OCI-LY7 (cell line): ENCODE measurements at regions not wholly inside any gene's neighbourhood (a gene's known extent, or its start where the extent isn't known, plus 50 kb on each side); places are given as distances from the start of the nearest gene placed in this dataset.

ENCODE experiments used
- BruUV-seq: library from RNA; stranded (reverse); fragments of 400-500 nt; replicated peaks from 2 replicates; lab custom pipeline; 2021; lab: Mats Ljungman, UMichigan
- CTCF ChIA-PET: fragments of 300-600 bp; sonication (Branson Sonifier 250); formaldehyde crosslinking; loops from one replicate; lab custom pipeline; 2022; ENCODE audit warnings: antibody characterized with exemption; ENCODE audit not compliant: unreplicated experiment; lab: Charles Lee
- POLR2A ChIA-PET: fragments of 300-600 bp; sonication (Branson Sonifier 250); formaldehyde crosslinking; loops from one replicate; lab custom pipeline; 2022; ENCODE audit warnings: antibody characterized with exemption; lab: Charles Lee
- DNase-seq: peaks from one replicate; pipeline ENCODE4 v3.0.0-alpha.2; 2015; ENCODE audit warnings: low spot score
- H2AFZ ChIP-seq: fragments of 200-600 bp; sonication (generic), shearing (Covaris generic); 2 replicates; pipeline ENCODE4 v1.6.1; 2014; ENCODE audit warnings: mild to moderate bottlenecking, antibody characterized with exemption, low read length, moderate library complexity
- H3K27ac ChIP-seq: fragments of 200-600 bp; sonication (generic); 2 replicates; pipeline ENCODE4 v1.5.1; 2014; ENCODE audit warnings: mixed run types, low read depth, mild to moderate bottlenecking, moderate library complexity, low read length, inconsistent platforms; ENCODE audit not compliant: poor library complexity, severe bottlenecking
- H3K36me3 ChIP-seq: fragments of 200-600 bp; sonication (generic); 2 replicates; pipeline ENCODE4 v1.6.1; 2014; ENCODE audit warnings: mild to moderate bottlenecking, antibody characterized with exemption, low read length, moderate library complexity, mixed read lengths; ENCODE audit not compliant: insufficient read depth
- H3K4me1 ChIP-seq: fragments of 200-600 bp; sonication (generic); 2 replicates; pipeline ENCODE4 v1.5.1; 2014; ENCODE audit warnings: mild to moderate bottlenecking, low read length; ENCODE audit not compliant: insufficient read depth, poor library complexity, severe bottlenecking
- H3K4me2 ChIP-seq: fragments of 200-600 bp; sonication (generic); 2 replicates; pipeline ENCODE4 v1.6.1; 2014; ENCODE audit warnings: mild to moderate bottlenecking, low read length
- H3K4me3 ChIP-seq: fragments of 200-600 bp; sonication (generic); 2 replicates; pipeline ENCODE4 v1.5.1; 2014; ENCODE audit warnings: mild to moderate bottlenecking, low read depth, low read length; ENCODE audit not compliant: poor library complexity, severe bottlenecking
- H3K79me2 ChIP-seq: fragments of 200-600 bp; sonication (generic); 2 replicates; pipeline ENCODE4 v1.6.1; 2016; ENCODE audit warnings: low read depth, mild to moderate bottlenecking, low read length, moderate library complexity, mixed read lengths; ENCODE audit not compliant: insufficient read depth
- H3K9me2 ChIP-seq: fragments of 200-600 bp; sonication (generic); 2 replicates; pipeline ENCODE4 v1.6.1; 2016; ENCODE audit warnings: mild to moderate bottlenecking, low read length, mixed read lengths; ENCODE audit not compliant: insufficient read depth
- H3K9me3 ChIP-seq: fragments of 200-600 bp; sonication (generic); 2 replicates; pipeline ENCODE4 v1.6.1; 2014; ENCODE audit warnings: mild to moderate bottlenecking, mixed run types, low read length, mixed read lengths
- H4K20me1 ChIP-seq: fragments of 200-600 bp; sonication (generic); 2 replicates; pipeline ENCODE4 v1.6.1; 2014; ENCODE audit warnings: mild to moderate bottlenecking, antibody characterized with exemption, low read length, moderate library complexity, mixed read lengths; ENCODE audit not compliant: insufficient read depth
- EZH2phosphoT487 ChIP-seq: fragments of 200-600 bp; sonication (generic); IDR thresholded peaks from 2 replicates; pipeline ENCODE4 v1.6.1; 2018; ENCODE audit warnings: low read depth, borderline replicate concordance, mild to moderate bottlenecking, mixed run types, antibody characterized with exemption, low read length, moderate library complexity, mixed read lengths
- intact Hi-C: fragments of 100-400 bp; cut with micrococcal nuclease; formaldehyde crosslinking; loops from one replicate; pipeline ENCODE4 v1.10.0; 2022; ENCODE audit not compliant: unreplicated experiment
- TF ChIP-seq, protein P1 (sequence below): fragments of 200-600 bp; sonication (generic); conservative IDR thresholded peaks from 2 replicates; pipeline ENCODE4 v1.5.1; 2014; ENCODE audit warnings: mild to moderate bottlenecking, antibody characterized with exemption, low read length, moderate library complexity, mixed read lengths

DNA sequence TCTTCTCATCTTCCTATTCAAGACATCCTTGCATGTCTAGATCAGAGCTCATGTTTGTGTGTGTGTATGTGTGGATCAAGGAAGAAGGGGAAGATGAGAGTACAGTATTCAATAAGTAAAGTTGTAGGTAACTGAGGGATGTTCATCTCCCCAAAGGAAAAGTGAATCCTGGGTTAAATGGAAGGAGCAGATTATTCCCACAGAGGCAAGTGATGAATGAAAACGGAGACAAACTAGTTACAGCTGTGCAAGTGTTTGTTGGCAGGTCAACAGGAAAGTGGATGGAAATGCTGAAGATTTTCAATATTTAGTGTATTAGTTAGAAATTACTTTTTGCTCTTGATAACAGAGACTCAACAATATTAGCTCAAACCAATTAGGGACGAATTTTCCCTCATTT lies 84.2 kb upstream of the PDZRN3 start:
- intact Hi-C loops: no loop called here
- H3K79me2 ChIP-seq: no peaks in the 10 kb centered on the region
- no peaks in the 10 kb centered on the region for H4K20me1 ChIP-seq
- H3K4me3 ChIP-seq: no peak overlapping the region
- no peaks in the 10 kb centered on the region for H3K4me1 ChIP-seq
- no peaks in the 10 kb centered on the region for H3K9me3 ChIP-seq
- H3K27ac ChIP-seq: no peak overlapping the region
- H3K36me3 ChIP-seq: no peaks in the 10 kb centered on the region
- no peak for TF ChIP-seq EZH2phosphoT487
- TF ChIP-seq, protein P1, sequence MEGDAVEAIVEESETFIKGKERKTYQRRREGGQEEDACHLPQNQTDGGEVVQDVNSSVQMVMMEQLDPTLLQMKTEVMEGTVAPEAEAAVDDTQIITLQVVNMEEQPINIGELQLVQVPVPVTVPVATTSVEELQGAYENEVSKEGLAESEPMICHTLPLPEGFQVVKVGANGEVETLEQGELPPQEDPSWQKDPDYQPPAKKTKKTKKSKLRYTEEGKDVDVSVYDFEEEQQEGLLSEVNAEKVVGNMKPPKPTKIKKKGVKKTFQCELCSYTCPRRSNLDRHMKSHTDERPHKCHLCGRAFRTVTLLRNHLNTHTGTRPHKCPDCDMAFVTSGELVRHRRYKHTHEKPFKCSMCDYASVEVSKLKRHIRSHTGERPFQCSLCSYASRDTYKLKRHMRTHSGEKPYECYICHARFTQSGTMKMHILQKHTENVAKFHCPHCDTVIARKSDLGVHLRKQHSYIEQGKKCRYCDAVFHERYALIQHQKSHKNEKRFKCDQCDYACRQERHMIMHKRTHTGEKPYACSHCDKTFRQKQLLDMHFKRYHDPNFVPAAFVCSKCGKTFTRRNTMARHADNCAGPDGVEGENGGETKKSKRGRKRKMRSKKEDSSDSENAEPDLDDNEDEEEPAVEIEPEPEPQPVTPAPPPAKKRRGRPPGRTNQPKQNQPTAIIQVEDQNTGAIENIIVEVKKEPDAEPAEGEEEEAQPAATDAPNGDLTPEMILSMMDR: no peak
- ChIA-PET CTCF (no interaction called here), POLR2A (interaction anchor here (1.4 kb wide), 1 partner anchor 9 kb away, joined by 4 read pairs; no protein-coding TSS in a partner anchor)
- no TSS peak for BruUV-seq
- no peak for DNase-seq
- no peaks in the 10 kb centered on the region for H3K9me2 ChIP-seq
- no peak overlapping the region for H3K4me2 ChIP-seq
- no peak overlapping the region for H2AFZ ChIP-seq

DNA sequence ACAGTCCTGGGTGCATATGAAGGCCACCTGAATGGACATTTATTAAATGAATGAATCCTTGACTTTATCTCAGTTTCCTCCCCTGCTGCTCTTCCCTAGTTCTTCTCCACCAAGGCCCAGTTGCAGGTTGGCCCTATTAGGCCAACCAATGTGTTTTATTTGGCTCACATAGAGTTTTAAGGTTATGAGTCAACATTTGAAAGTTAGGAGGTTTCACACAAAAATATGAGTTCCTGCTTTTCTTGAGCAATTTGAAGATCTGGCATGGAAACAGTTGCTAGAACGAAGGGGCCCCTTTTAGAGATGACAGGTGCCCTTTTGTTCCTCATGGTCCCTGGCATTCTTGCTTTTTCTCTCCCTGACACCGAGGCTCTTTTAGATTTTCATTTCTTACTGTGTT lies 83.0 kb upstream of the PDZRN3 start:
- intact Hi-C loops: no loop called here
- no peak overlapping the region for H2AFZ ChIP-seq
- H3K36me3 ChIP-seq: no peaks in the 10 kb centered on the region
- H3K4me1 ChIP-seq: no peaks in the 10 kb centered on the region
- no peaks in the 10 kb centered on the region for H3K79me2 ChIP-seq
- no peak overlapping the region for H3K4me3 ChIP-seq
- CTCF ChIA-PET: no interaction called here
- H4K20me1 ChIP-seq: no peaks in the 10 kb centered on the region
- TF ChIP-seq, protein P1: no peak
- no peak for TF ChIP-seq EZH2phosphoT487
- BruUV-seq: no TSS peak
- POLR2A ChIA-PET: no interaction called here
- H3K9me2 ChIP-seq: no peaks in the 10 kb centered on the region
- H3K4me2 ChIP-seq: no peak overlapping the region
- no peak for DNase-seq
- no peaks in the 10 kb centered on the region for H3K9me3 ChIP-seq
- no peak overlapping the region for H3K27ac ChIP-seq

DNA sequence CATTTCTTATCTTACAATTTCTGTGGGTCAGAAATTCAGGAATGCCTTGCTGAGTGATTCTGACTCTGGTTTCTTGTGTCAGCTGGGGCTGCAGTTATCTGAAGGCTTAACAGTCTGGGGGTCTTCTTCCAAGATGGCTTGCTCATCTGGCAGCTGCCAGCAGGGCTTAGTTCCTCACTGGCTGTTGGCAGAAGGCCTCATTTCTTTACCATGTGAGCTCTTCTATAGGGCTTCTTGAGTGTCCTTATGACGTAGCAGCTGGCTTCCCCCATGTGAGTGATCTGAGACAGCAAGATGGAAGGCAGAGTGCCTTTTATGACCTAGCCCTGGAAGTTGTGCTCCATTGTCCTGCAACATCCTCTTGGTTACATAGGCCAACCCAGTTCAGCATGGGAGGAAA lies 82.0 kb upstream of the PDZRN3 start:
- no peaks in the 10 kb centered on the region for H3K4me1 ChIP-seq
- H3K4me2 ChIP-seq: no peak overlapping the region
- intact Hi-C loops: no loop called here
- H2AFZ ChIP-seq: no peak overlapping the region
- H3K9me2 ChIP-seq: no peaks in the 10 kb centered on the region
- H3K9me3 ChIP-seq: no peaks in the 10 kb centered on the region
- POLR2A ChIA-PET: interaction anchor here (0.8 kb wide), 1 partner anchor 15 kb away, joined by 3 read pairs; no protein-coding TSS in a partner anchor
- BruUV-seq: no TSS peak
- H3K4me3 ChIP-seq: no peak overlapping the region
- CTCF ChIA-PET: no interaction called here
- H4K20me1 ChIP-seq: no peaks in the 10 kb centered on the region
- no peak for TF ChIP-seq EZH2phosphoT487
- TF ChIP-seq, protein P1: no peak
- no peaks in the 10 kb centered on the region for H3K79me2 ChIP-seq
- no peak for DNase-seq
- H3K27ac ChIP-seq: no peak overlapping the region
- no peaks in the 10 kb centered on the region for H3K36me3 ChIP-seq
